C4-2B (cell line): ENCODE measurements at regions not wholly inside any gene's neighbourhood (a gene's known extent, or its start where the extent isn't known, plus 50 kb on each side); places are given as distances from the start of the nearest gene placed in this dataset.

ENCODE experiments used
- H3K27ac ChIP-seq: fragments of 450-650 bp; 2 replicates; pipeline ENCODE4 v1.5.1; 2017
- ZFX ChIP-seq: fragments of 450-650 bp; IDR thresholded peaks from 2 replicates; pipeline ENCODE4 v1.6.1; 2017
- TF ChIP-seq, protein P1 (sequence below): fragments of 450-650 bp; conservative IDR thresholded peaks from 2 replicates; pipeline ENCODE4 v1.5.1; 2017; ENCODE audit warnings: mild to moderate bottlenecking

GRCh38 chr2:234676783-234677450 lies 180.0 kb upstream of the ARL4C start:
- no peak overlapping the region for H3K27ac ChIP-seq
- no peak for TF ChIP-seq ZFX
- TF ChIP-seq, protein P1, sequence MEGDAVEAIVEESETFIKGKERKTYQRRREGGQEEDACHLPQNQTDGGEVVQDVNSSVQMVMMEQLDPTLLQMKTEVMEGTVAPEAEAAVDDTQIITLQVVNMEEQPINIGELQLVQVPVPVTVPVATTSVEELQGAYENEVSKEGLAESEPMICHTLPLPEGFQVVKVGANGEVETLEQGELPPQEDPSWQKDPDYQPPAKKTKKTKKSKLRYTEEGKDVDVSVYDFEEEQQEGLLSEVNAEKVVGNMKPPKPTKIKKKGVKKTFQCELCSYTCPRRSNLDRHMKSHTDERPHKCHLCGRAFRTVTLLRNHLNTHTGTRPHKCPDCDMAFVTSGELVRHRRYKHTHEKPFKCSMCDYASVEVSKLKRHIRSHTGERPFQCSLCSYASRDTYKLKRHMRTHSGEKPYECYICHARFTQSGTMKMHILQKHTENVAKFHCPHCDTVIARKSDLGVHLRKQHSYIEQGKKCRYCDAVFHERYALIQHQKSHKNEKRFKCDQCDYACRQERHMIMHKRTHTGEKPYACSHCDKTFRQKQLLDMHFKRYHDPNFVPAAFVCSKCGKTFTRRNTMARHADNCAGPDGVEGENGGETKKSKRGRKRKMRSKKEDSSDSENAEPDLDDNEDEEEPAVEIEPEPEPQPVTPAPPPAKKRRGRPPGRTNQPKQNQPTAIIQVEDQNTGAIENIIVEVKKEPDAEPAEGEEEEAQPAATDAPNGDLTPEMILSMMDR, result no peak

DNA sequence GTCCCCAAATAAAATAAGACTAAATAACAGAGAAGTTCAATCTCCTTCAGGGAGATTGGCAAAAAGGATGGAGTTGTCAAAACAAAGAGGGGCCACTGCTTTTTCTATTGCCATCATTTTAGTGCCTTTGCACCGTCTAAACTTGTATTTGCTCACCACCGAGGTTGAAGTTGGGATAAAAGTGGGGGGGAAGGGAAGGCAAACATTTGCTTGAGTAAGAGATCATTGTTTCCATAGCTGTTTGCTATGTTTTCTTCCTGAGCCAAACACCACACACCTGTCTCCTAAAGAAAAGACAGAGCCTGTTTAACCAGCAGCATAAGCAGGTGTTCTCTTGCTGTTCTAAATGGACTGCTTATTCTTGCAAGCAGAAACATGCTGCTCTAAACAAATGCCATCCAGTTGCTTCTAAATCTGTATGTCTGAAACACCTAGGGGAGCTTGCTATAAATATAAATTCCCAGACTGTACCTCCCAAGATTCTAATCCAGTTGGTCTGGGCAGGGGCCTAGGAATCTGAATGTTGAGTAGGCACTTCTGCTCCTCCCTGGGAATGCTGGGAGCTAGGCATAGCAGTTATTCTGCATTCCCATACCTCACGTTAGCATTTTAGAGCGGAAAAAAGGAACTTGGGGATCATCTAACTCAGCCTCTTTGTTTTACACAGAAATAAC lies 179.4 kb upstream of the ARL4C start:
- TF ChIP-seq, protein P1, result no peak
- no peak for TF ChIP-seq ZFX
- no peak overlapping the region for H3K27ac ChIP-seq

DNA sequence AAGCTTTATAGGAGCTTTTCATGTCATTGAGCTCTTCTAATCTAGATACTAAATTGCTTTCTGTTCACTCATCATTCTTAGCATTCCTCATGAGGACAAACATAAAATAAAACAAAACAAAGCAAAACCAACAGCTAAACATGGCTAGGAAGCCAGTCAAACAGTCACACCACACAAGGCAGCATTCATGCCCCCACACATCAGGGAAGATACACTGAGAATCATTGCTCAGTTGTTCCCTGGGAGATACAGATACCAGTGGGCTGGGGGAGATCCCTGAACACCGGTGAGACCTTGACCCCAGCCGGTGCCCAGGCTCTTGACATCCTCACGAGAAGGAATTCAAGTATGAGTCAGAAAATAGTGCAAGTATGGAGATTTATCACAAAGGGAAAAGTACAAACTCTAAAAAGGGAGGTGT lies 177.9 kb upstream of the ARL4C start:
- TF ChIP-seq, protein P1, result no peak
- TF ChIP-seq ZFX, result no peak
- no peak overlapping the region for H3K27ac ChIP-seq

DNA sequence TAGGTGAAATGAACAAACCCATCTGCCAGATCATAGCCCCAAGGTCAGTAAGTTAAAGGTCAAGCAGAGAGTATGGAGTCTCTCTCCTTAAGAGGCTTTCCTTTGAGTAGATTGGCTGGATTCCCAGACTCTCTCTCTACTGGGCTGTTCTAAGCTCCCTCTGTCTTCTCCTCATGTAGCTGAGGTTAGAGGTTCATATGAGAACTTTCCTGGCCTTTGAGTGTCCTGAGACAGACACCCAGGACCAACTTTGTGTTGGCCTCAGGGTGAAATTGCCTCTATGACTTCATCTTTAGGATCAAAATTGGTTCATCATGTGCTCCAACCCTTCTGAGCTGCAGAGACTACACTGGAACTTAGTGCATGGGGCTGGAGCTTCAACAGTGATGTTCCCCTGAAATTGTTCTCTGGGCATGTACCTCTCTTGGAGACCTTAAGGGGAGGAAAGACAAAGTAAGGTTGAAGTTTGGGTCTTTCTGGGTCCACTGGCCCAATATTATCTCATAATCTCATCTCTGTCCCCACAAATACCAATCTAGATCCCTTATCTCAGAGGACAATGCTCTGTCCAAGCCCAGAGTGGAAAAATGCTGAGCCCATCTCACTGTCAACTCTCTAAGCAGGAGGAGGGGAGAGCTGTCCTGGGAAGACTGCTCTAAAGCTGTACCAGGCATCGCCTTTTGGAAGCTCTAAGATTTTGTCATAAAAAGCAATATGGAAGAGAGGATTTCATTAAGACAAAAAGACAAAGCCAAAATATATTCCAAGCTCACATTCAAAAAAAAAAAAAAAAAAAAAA lies 177.3 kb upstream of the ARL4C start:
- H3K27ac ChIP-seq, result no peak overlapping the region
- TF ChIP-seq, protein P1, result no peak
- no peak for TF ChIP-seq ZFX

DNA sequence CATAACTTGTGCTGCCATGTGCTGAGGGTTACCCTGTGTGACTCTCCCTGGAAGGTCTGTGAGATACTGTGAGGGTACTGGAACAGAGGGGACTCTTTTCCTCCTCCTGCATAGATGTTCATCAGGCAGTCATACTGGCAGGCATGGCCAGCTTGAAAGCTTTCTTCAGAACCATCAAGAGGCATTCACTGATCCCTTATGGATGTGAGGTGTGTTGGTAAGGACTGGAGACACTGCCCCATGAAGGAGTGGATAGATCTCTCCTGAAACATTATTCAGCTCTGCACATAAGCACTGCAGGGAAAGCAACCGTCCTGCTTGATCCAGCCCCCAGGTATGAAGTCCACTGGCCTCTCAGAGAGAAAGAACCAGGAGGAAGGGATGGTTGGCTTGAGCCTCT lies 176.6 kb upstream of the ARL4C start:
- no peak overlapping the region for H3K27ac ChIP-seq
- TF ChIP-seq, protein P1, result no peak
- no peak for TF ChIP-seq ZFX

GRCh38 chr2:234672498-234673150 lies 175.7 kb upstream of the ARL4C start:
- no peak overlapping the region for H3K27ac ChIP-seq
- no peak for TF ChIP-seq ZFX
- TF ChIP-seq, protein P1, result no peak
